ENCODE measurements at regions not wholly inside any gene's neighbourhood (a gene's known extent, or its start where the extent isn't known, plus 50 kb on each side); places are given as distances from the start of the nearest gene placed in this dataset.
"Not testable (repeated sequence)": the region's sequence is repeated elsewhere in the genome, so short reads cannot be mapped to it uniquely, and the experiment has no call there.

DNA sequence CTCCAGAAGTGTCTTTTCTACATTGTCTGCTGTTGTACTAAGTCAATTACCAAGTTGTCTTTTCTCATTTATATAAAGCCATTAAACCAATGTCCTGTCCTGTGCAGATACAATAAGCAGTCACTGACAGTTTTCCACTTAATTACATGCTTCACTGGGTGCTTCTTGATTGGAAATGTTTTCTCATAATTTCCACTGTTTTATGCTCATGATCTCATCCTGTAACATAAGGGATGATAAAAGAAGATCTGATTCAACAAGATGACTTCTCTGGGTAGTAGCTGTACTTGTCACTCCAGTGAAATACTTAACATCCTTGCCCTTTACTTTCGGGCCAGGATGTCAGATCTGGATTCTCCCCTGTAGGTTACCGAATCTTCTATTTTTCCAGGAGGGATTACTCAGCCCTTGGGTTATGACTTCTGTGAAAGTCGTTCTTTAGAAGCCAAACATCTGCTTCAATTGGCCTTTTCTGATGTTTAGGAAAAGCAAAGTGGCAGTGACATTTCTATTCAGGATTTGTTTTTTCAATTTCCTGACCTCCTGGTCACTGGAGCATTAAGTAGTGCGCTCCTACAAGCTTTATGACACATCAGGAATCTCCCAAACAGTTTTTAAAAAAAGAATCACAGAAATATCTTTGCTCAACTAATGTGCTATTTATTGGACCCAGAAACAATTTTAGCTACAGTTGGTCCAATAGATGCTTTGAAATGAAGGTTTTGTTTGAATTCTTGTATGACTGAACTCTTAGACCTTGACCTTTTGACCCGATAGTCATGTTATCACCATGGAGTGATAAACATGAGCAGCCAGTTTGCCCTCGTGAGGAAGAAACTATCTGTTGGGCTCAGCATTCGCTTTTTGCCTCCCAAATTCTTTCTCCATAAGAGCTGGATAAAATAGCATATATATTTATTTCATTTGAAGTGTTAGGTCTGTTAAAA lies 234.5 kb upstream of the SSTR1 start:
- no peak for DNase-seq (ENCODE audit: low read depth in 2 of 3, low spot score in 2 of 3)

DNA sequence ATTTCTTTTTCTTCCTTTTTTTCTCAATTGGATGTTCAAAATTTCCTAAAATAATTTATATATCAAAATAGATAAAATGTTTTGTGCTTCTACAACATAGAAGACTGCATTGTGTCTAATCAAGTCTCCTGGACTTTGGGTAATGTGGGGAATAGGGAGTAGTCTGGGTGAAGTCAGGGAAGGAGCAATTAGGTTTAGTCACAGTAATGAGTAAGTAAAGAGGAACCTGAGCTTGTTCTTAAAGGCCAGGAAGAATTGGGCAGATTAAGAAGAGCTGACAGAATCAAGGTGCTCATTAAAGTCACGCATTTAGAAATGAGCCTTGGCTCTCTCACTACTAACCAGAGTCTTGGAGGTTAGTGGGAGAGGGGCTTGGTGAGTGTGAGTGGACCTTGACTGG lies 233.3 kb upstream of the SSTR1 start:
- DNase-seq (ENCODE audit: low read depth in 2 of 3, low spot score in 2 of 3): no peak

DNA sequence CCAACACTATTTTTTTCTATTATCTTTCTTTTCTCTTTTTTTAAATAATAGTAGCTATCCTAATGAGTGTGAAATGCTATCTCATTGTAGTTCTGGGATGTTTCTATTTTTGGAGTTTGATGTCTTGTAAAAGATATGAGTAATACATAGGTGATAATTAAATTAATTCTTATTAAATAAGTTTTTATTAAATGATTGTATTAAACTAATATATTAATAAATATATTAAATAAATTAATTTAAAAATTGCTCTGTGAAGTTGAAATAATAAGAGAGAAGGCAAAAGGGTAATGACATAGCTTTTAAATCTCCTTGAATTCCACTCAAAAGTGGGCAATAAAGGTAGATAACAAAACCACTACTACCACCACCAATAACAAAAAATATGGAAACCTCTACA lies 230.2 kb upstream of the SSTR1 start:
- DNase-seq (ENCODE audit: low read depth in 2 of 3, low spot score in 2 of 3): no peak

DNA sequence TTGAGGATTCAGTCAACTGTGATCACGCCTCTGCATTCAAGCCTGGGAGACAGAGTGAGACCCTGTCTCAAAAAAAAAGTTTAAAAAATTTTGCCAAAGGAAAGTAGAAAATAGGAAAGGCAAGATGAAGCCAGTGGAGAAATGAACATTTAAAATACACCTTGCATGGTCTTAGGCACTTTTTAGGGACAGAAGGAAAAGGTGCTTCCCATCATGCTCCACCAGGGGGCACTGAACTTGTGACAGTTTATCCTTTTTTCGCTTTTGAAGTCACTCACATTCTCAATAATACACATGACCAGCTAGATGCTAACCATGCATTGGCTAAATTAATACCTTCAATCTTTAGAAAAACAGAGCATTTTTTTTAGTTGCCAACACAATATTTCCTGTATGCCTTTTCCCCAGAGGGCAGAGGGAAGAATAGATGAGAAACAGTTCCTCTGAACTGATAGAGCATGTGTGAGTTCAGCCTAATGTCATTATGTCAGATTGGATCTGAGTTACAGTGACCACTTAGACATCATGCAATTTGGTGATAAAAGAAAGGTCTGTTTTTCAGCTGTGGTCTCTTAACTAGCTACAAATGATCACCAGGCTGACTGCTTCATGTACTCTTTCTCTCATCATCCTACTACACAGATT lies 221.8 kb upstream of the SSTR1 start:
- DNase-seq (ENCODE audit: low read depth in 2 of 3, low spot score in 2 of 3): peak; percentile 29 to 78 (median 38)

DNA sequence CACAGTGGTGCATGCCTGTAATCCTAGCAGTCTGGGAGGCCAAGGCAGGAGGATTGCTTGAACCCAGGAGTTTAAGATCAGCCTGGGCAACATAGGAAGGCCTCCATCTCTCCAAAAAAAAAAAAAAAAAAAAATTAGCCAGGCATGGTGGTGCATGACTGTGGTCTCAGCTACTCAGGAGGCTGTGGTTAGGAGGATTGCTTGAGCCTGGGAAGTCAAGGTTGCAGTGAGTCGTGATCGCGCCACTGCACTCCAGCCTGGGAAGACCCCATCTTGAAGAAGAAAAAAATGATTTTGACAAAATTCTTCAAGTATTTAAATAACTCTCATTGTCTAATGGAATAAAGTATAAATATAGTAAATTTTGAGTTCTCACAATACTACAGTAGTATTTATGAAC lies 219.2 kb upstream of the SSTR1 start:
- DNase-seq (ENCODE audit: low read depth in 2 of 3, low spot score in 2 of 3): no peak

DNA sequence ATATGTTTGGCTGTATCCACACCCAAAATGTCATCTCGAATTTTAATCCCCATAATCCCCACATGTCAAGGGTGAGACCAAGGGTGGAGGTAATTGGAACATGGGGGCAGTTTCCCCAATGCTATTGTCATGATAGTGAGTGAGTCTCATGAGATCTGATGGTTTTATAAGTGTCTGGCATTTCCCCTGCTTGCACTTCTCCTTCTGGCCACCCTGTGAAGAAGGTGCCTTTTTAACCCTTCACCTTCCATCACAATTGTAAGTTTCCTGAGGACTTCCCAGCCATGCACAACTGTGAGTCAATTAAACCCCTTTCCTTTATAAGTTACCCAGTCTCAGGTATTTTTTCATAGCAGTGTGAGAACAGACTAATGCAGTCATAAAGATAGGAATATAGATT lies 216.7 kb upstream of the SSTR1 start:
- no peak for DNase-seq (ENCODE audit: low read depth in 2 of 3, low spot score in 2 of 3)

DNA sequence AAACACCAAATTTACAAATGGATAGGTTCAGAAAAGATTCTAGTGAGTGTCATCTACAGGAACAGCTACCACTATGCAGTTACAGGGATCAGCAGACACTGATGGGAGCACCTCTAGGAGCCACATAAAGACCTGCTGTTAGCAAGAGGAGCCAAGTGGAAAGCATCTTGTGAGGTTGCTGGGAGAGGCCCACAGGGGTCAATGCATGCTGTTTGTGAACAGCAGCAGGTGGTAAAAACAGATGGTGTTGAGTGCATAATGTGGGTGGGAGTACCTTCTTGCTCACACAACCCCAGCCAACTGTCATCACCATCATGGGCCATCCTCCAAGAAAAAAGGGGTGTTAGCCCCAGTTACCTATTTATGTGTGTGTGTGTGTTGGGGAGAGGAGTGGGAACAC lies 215.2 kb upstream of the SSTR1 start:
- DNase-seq (ENCODE audit: low read depth in 2 of 3, low spot score in 2 of 3): no peak

DNA sequence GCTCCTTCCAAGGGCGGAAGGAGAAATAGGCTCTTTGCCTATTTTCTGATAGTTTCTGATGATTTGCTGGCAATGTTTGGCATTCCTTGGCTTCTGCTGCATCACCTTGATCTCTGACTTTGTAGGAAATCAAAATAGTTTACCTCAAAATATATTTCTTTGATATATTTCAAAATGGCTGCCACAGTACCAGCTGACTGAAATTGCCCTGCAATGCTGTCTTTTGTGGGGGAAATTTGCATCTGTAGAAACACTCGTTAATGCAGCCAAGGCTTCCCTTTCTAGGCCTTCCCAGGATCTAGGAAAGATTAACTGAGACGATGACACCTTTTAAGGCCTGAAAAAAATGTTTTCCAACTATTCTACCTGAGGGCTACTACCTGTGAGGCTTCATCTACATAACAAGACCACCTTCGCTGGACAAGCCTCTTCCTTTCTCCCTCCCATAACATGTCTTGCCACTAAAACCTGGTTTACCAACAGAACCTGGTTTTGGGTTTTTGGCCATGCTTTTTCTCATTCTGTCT lies 212.8 kb upstream of the SSTR1 start:
- no peak for DNase-seq (ENCODE audit: low read depth in 2 of 3, low spot score in 2 of 3)

DNA sequence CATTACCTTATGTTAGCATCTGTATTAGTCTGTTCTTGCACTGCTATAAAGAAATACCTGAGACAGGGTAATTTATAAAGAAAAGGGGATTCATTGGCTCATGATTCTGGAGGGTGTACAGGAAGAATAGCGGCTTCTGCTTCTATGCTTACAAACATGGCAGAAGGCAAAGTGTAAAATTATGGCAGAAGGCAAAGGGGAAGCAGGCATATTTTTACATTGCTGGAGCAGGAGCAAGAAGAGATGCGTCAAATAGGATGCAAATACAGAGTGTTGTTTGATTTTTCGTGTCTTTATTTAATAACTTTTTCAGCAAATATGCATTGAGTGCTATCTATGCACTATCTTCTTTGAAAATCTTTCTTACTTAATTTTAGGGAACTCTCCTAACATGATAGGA lies 210.7 kb upstream of the SSTR1 start:
- DNase-seq (ENCODE audit: low read depth in 2 of 3, low spot score in 2 of 3): no peak

DNA sequence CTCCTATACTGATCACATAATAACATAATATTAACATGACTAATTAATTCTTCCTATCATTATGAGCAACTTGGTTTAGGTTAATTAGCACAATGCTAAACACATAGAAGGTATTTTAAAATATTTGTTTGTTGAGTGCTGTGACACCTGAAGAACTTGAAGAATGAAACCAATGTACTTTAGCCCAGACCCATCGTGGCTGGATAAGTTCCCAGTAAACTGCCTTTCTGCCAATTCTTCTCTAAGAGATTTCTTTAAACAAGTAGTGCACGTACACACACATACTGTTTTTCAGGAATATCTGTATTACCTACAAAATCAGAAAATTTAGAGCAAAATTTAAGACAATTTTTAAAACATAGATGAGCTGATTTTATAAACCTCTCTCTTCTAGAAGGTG lies 207.4 kb upstream of the SSTR1 start:
- DNase-seq (ENCODE audit: low read depth in 2 of 3, low spot score in 2 of 3): no peak

DNA sequence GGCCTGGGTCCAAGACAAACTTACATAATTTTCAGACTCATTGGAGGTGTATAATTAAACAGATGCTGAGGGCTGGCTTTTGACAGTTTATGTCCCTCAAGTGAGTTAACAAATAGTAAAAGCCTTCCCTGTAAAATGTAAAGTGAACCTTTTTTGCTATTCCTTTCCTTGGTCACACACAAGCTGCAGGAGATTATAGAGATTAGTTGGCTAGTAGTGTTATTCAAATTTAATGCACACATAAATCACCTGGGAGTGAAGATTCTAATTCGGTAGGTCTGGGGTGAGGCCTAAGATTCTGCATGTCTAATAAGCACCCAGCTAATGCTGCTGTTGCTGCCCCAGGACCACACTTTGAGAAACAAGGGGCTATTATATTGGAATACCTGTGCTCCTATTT lies 206.2 kb upstream of the SSTR1 start:
- no peak for DNase-seq (ENCODE audit: low read depth in 2 of 3, low spot score in 2 of 3)

DNA sequence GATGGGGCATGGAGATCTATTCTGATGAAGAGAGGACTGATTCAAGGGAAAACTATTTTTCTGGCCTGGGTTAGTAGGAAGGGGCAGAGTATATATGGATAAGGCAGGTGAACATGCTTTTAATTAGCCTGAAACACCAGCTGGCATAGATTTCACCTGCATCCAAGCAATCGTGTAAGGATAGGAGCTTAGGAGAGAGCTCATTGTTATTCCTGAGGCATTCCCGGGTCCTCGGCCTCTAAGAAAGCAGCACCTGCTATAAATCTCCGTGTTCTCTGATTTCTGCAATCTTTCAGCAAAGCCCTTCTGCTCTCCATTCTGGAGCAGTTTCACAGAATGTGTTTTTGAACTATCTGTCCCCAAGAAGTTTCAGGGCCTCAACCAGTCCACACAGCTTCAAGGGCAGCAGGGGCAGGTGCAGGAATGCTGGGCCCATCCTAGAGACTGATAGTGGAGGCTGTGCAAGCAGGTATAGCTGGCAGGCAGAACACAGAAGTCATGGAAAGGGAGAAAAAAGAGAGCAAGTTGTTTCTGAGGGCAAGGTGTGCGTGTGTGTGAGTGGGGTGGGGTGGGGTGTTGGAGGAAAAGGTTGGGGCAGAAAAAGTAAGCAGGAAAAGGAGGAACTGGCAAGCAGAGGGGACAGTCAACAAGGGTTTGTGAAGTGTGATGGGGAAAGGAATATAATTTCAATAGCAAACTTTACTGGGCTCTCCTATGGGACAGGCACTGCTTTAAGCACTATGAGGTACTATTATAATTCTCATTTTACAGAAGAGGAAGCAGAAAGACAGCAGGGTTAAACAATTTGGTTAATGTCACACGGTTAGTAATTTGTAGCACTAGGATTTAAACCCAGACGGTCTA lies 203.7 kb upstream of the SSTR1 start:
- DNase-seq (ENCODE audit: low read depth in 2 of 3, low spot score in 2 of 3): no peak

DNA sequence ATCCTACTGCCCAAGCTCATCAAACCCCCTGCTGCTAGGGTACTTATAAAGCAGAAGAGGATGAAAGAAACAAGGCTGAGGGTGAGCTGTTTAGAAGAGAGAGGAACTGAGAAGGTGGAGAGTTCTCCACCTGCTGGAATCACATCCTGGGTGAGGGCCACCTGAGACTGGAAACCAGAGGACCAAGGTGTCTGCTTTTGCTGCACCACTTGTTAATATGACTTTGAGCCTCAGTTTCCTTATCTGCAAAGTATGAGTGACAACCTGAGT lies 203.2 kb upstream of the SSTR1 start:
- DNase-seq (ENCODE audit: low read depth in 2 of 3, low spot score in 2 of 3): no peak

DNA sequence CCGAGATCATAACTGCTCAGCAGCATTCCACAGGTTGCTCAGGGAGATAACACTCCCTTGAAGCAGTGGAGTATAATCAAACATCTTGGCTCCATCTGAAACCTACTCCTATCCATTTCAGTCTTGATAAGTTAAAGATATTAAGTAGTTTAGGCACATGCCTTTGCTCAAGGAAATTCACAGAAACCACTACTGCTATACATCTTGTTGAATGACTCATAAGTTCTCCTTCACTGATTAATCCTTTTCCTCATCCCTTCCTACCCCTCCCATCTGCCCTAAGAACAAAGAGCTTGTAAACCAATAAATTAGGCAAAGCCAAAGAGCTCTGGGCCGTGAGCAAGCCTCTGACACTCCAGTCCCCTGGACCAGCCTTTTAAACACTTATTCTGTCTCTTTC lies 196.5 kb upstream of the SSTR1 start:
- not testable (repeated sequence) for DNase-seq (ENCODE audit: low read depth in 2 of 3, low spot score in 2 of 3)

DNA sequence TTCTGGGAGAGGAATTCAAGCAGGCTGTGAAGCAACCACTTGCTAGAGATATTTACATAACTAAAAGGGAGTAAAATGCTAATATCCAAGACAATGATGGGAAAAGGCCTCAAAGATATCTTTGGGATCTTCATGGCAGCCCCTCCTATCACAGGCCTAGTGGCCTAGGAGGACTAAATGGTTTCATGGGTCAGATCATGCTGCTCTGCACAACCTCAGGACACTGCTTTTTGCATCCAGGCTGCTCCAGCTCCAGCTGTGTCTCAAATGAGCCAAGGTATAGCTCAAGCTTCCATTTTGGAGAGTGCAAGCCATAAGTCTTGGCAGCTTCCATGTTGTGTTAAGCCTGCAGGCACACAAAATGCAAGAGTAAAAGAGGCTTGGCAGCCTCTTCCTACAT lies 195.6 kb upstream of the SSTR1 start:
- DNase-seq (ENCODE audit: low read depth in 2 of 3, low spot score in 2 of 3): no peak

DNA sequence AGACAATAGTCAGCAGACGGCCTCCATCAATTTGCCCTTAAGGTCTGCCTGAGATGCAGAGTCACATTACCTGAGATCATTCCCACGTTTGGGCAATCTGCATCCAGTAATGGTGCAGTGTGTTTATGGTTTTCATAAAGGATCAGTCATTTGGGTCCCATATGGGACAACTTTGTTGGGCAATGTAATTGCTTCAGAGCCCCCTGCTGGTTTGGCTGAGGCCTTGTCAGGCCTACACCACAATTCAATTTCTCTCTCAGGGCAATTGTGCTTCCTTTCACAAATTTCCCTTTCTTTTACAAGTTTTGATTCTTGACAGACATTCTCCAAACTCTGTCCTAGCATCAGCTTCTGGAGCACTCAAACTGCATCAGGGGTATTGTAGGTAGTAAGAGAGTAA lies 191.2 kb upstream of the SSTR1 start:
- DNase-seq (ENCODE audit: low read depth in 2 of 3, low spot score in 2 of 3): no peak

DNA sequence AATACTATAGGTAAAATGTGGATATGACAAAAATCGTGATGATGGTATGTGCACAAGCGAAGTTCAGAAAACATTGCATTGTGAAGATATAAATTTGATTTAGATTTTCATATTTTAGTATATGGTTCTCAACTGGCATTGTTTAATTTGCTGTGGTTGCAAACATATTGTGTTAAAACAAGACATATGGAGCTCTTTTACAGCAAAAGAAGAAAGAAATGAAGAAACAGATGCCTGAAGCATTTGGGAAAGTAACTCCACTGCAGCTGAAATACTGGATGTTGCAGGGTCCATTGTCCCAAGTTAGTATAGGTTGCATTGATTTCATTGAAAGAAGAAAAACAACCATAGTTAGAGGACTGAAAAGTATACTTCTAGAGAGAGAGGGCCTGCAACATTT lies 185.8 kb upstream of the SSTR1 start:
- no peak for DNase-seq (ENCODE audit: low read depth in 2 of 3, low spot score in 2 of 3)

DNA sequence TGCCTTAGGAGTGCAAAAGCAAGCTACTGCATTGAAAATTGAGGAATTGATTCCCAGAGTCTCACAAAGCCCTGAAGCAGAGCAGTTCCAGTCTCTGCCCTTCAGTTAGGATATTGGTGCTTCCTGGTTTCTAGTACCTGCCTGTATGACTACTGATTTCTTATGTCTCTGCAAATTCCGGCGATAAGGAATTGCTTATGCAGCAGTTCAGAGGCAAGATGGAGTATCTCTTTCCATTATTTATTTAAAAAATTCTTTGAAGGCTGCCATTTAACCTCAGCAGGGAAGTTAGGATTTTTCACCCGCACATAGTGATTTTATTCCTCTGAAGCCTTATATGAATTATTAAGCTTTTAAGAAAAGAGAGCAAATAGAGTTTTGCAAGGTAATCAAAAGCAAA lies 184.9 kb upstream of the SSTR1 start:
- DNase-seq (ENCODE audit: low read depth in 2 of 3, low spot score in 2 of 3): no peak

DNA sequence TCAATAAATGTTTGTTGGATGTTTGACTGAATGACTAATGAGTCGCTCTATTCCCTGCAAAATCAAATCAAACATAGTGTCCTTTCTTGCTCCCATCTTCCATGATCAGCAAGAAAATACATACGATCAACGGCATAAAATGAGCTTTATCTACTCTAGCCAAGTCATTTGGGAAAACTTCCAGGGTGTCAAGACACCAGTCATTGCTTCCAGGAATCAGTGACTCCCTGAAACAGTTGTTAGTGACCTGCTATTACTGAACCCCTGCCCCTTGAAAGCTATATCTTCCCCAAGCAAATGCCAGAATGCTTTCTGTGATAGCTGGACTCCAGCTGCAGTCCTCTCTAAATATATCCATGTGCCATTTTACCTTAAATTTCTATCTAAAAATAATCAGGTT lies 169.5 kb upstream of the SSTR1 start:
- no peak for DNase-seq (ENCODE audit: low read depth in 2 of 3, low spot score in 2 of 3)

DNA sequence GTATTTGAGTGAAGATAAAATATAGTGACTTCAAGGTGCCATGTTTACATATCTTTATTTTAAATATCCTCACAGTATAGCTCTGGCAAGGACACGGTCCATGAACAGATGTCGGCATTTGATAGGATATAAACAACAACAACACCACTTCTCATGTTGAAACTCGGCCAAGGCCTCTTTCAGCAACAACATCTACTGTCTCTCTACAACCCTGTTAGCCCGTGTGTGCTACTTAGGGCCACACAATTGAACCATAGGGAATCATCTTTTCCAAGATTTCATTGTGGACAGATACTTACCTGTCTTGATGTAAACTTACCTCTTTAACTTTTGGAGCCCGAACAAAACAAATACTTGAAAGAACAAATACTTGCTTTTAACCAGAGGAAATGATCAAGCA lies 168.7 kb upstream of the SSTR1 start:
- no peak for DNase-seq (ENCODE audit: low read depth in 2 of 3, low spot score in 2 of 3)

DNA sequence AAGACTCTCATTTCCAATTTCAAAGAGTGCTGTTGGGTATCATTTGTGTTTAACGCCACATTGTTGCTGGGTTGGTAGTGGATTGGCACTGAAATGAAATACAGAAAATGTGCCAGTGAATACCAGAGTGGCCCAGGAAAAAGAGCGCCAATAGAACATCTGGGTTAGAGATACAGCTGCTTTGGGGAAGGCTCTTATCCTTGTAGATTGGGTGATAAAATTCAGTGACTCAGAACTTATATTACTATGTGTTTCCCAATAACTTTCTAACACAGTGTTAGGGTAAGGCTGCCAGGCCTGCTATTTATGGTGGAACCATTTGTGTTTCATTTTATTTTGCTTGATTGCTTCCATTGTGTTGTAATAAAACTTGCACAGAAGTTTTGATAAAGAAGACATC lies 168.2 kb upstream of the SSTR1 start:
- no peak for DNase-seq (ENCODE audit: low read depth in 2 of 3, low spot score in 2 of 3)
